ENCODE measurements at regions not wholly inside any gene's neighbourhood (a gene's known extent, or its start where the extent isn't known, plus 50 kb on each side); places are given as distances from the start of the nearest gene placed in this dataset.

DNA sequence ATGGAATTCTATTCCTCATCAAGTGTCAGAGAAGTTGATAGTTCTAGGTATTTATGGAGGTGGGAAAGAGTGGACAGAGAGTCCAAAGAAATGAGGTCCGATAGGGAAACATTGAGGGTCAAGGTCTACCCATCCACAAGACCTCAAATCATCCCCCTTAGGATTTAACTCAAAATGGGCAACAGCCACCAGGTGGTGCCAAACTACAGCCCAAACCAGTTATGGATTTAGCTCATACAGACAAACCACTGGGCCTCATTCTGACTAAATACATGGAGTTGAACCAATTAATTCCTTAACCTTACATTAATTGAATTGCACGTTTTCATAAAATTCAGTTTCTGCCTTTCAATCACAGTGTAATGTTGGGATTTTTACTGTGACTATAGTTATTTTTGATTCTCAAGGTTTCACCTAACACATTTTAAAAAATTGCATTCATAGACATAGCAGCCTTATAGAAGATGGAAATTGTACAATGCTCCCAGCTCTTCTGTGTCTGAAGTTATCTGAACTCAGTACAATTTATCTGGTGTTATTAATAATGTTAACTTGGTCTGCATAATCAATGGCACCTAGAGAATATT lies 98.2 kb upstream of the HNMT start:
- TF ChIP-seq CTCF (IDR thresholded peaks at IDR 0.05) (no peak), POLR2A (IDR thresholded peaks at IDR 0.05) (no peak), EP300 (IDR thresholded peaks at IDR 0.05) (no peak)

Measured in ovary (tissue), 3 donors.